GM19397 (cell line): ENCODE measurements at regions not wholly inside any gene's neighbourhood (a gene's known extent, or its start where the extent isn't known, plus 50 kb on each side); places are given as distances from the start of the nearest gene placed in this dataset.

Experiments
- ATAC-seq: cut with Tn5 transposase; IDR thresholded peaks from one replicate; pipeline ENCODE4 v1.9.1; 2021; ENCODE audit warnings: mild to moderate bottlenecking, moderate library complexity; ENCODE audit not compliant: unreplicated experiment

DNA sequence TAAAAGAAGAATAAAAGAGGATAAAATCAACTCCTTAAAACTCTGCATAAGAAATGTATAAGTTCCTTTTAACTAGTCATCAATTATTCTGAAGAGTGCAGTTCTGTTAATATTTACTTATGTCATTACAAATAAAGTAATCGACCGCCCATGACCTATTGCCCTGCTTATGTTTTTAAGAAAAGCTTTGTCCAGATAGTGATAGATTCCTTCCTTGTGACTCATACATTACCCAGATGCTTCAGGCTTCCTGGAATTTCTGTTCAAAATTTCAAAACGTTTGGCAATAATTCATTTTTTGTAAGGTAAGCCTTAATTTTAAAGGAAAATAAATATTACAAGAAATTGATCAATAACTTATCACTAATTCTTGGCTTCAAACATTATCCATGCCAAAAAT is 918.2 kb upstream of the ADGRL2 start:
- no peak for ATAC-seq

GRCh38 chr1:80878343-80878742 is 922.4 kb upstream of the ADGRL2 start:
- ATAC-seq: no peak

GRCh38 chr1:80876035-80876434 is 924.7 kb upstream of the ADGRL2 start:
- no peak for ATAC-seq

GRCh38 chr1:80869299-80869698 is 931.4 kb upstream of the ADGRL2 start:
- no peak for ATAC-seq

DNA sequence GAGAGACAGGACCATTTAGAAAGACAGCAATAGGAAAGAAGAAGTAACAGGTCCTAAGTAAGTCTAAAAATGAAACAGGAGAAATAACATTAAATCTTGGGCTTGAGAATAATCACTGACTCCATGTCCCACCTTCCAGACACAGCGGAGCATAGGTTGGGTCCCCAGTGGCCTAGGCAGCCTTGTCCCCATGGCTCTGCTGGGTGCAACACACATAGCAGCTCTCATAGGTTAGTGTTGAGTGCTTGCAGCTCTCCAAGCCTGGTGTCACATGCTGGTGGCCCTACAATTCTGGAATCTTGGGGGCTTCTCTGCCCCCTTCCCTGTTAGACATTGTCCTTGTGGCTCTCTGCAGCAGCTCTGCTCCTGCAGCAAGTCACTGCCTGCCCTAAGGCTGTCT is 952.8 kb upstream of the ADGRL2 start:
- ATAC-seq: no peak

- ATAC-seq: no peak
Observed at GRCh38 chr1:80846966-80847365, 953.8 kb upstream of the ADGRL2 start.

DNA sequence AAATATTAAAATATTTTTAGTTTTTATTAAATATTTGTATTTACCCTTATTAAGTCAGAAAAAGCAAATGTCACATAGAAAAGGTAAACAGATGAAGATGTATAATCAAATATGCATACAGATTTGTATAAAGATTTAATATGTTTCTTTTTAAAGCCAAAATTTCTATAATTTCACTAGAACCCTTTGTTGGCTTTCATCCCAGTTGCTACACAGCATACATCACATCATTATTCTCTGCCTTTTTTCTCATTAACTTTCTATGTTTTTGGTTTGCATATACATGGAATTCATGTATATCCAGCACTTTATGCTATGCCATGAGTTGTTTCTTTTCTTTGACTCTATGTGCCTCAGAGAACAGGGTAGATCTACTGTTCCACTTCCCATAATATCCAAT is 957.9 kb upstream of the ADGRL2 start:
- ATAC-seq: no peak

- ATAC-seq: no peak
Observed at GRCh38 chr1:80841261-80841660, 959.5 kb upstream of the ADGRL2 start.

DNA sequence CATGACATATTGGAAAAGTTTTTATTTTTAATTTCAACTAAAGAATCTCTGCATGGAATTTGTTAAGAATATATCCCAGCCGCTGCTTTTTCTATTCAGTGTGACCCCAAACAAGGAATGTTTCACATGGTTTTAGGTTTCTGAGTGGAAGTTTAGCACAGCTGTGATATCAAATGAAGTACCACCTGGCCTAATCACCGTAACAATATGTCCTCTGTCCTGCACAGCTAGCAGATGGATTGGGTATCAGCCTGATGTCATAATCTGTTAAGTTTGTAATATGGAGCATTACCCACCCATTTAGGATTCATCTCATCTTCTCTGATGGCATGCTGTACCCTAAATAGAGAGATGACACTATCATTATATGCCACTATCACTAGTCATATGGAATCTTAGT is 963.7 kb upstream of the ADGRL2 start:
- ATAC-seq: no peak

DNA sequence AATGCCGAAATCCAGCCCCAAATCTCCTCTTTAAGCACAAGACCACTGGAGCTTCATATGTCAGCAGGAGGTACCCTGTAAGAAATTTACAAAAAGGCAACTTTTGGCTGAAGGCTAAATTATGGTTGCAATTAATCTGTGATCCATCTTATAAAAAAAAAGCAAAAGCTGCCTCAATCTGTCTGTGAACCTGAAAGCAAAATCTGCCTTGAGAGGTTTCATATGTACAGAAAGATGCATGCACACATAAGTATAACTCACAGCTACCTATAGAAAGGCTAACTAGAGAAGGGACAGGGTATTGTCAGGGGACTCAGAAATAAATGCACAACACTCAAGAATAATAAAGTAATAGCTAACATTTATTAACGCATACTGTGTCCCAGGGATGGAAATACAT is 964.2 kb upstream of the ADGRL2 start:
- ATAC-seq: no peak

- no peak for ATAC-seq
Observed at GRCh38 chr1:80827666-80828065, 973.1 kb upstream of the ADGRL2 start.

DNA sequence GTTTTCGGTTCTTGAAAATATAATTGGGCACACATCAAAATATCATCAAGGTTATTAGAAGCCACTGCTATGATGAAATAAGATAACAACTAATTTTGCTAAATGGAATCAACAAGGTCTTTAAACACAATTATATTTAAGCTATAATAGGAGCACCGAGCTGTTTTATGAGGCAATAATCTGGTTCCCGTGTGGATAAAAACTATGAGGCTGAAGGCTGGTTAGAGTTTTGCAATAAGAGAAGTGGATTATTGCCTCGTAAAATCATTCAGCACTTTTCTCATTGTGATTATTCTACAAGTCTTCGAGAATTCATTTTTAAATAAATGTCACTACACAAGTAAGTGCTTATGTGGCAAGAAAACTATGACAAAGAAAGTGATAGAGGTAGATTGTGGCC is 975.7 kb upstream of the ADGRL2 start:
- ATAC-seq: no peak

GRCh38 chr1:80818211-80818610 is 982.5 kb upstream of the ADGRL2 start:
- ATAC-seq: no peak

- ATAC-seq: no peak
Observed at GRCh38 chr1:80807981-80808380, 992.8 kb upstream of the ADGRL2 start.

GRCh38 chr1:80806431-80806830 is 994.3 kb upstream of the ADGRL2 start:
- ATAC-seq: no peak

GRCh38 chr1:80801695-80802094 is 999.0 kb upstream of the ADGRL2 start:
- no peak for ATAC-seq

- ATAC-seq: no peak
Observed at GRCh38 chr1:80799457-80799856, 1001.3 kb upstream of the ADGRL2 start.

DNA sequence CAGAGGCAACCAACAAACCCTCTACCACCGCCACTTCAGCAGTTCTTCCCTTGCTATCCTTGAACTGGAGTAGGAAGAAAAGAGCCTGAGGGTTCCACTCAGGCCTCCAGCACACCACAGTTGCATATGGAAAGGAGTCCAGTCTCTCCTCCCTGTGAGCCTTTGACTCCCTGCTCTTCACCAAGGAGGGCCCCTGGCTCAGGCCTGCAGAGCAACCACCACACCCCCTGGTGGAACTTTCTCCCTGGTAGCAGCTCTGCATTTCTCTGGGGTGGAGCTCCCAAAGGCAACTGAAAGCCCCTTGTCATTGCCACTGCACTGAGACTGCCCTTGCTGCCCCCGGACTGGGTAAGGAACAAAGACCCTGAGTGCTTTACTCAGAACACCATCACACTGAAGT is 1021.5 kb upstream of the ADGRL2 start:
- no peak for ATAC-seq

- ATAC-seq: no peak
Observed at GRCh38 chr1:80778094-80778840, 1022.5 kb upstream of the ADGRL2 start.

- no peak for ATAC-seq
Observed at GRCh38 chr1:80776266-80776665, 1024.5 kb upstream of the ADGRL2 start.

DNA sequence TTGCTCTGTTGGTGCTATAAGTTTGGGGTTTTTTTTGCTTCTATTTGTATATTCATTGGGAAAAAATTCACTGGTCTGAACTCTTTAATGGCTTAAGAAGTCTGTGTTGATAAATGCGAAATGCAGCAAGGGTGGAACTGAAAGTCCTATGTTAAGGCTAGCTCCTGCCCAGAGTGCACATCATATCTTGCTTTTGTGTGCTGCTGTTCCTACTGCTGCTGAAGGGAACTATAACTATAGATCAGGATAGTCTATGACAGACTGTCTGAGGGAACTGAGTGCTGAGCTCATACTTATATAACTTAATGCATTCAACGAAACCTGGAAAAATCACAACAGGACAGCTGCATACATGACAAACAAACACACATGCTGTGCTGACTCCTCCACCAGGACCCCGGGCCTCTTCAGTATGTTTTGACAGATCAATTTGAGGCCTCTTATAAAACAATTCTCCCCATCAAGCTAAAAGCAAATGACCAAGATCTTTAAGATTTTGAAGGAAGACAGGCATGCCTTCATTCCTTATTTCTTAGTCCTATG is 1031.5 kb upstream of the ADGRL2 start:
- ATAC-seq: no peak

GRCh38 chr1:80767711-80768110 is 1033.0 kb upstream of the ADGRL2 start:
- ATAC-seq: no peak

- no peak for ATAC-seq
Observed at GRCh38 chr1:80759354-80759753, 1041.4 kb upstream of the ADGRL2 start.
